ENCODE measurements at regions not wholly inside any gene's neighbourhood (a gene's known extent, or its start where the extent isn't known, plus 50 kb on each side); places are given as distances from the start of the nearest gene placed in this dataset.

GRCh38 chrX:18042776-18043175 lies 177.9 kb downstream of the BEND2 start:
- TF ChIP-seq POLR2A (IDR thresholded peaks at IDR 0.05) = no peak
- no peak for TF ChIP-seq CTCF (IDR thresholded peaks at IDR 0.05)

Data from tibial nerve (tissue), 3 donors.